Ishikawa (cell line): ENCODE measurements at regions not wholly inside any gene's neighbourhood (a gene's known extent, or its start where the extent isn't known, plus 50 kb on each side); places are given as distances from the start of the nearest gene placed in this dataset.

ENCODE experiments used
- CEBPB ChIP-seq: IDR thresholded peaks from 2 replicates; pipeline ENCODE4 v1.6.1; 2012
- CREB1 ChIP-seq: IDR thresholded peaks from 2 replicates; pipeline ENCODE4 v1.6.1; 2012; ENCODE audit warnings: low read depth
- EP300 ChIP-seq: IDR thresholded peaks from 2 replicates; pipeline ENCODE4 v1.6.1; 2012; ENCODE audit warnings: borderline replicate concordance
- NFIC ChIP-seq: IDR thresholded peaks from 2 replicates; pipeline ENCODE4 v1.6.1; 2012
- RAD21 ChIP-seq: IDR thresholded peaks from 2 replicates; pipeline ENCODE4 v1.6.1; 2012; ENCODE audit warnings: low read depth
- REST ChIP-seq: IDR thresholded peaks from 2 replicates; pipeline ENCODE4 v1.6.1; 2012; ENCODE audit warnings: low read depth, mild to moderate bottlenecking
- TEAD4 ChIP-seq: IDR thresholded peaks from 2 replicates; pipeline ENCODE4 v1.6.1; 2012
- YY1 ChIP-seq: IDR thresholded peaks from 2 replicates; pipeline ENCODE4 v1.6.1; 2012; ENCODE audit warnings: low read depth
- TF ChIP-seq, protein P1 (sequence below): IDR thresholded peaks from 2 replicates; pipeline ENCODE4 v1.6.1; 2012

DNA sequence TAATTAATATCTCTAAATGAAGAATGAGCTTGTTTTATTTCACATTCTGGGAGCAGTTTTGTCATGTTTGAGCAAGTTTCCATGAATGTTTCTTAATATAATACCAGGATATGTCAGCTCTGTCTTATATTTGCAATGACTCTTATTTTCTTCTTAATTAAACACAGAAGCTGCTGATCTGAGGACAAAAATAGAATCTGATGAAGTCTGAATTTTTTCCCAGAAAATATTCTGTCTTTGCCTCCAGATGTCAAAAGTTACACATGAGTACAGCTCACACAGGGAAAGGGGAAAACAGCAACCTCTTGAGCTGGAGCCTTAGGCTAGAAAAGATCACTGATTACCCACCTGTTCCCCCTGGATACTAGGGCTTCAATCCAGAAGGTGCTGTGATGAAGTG is 606.6 kb upstream of the SYT4 start:
- TF ChIP-seq RAD21 (no peak), EP300 (no peak), CREB1 (no peak), REST (no peak), CEBPB (no peak), YY1 (no peak), NFIC (no peak), TEAD4 (no peak)
- TF ChIP-seq, protein P1, sequence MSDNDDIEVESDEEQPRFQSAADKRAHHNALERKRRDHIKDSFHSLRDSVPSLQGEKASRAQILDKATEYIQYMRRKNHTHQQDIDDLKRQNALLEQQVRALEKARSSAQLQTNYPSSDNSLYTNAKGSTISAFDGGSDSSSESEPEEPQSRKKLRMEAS: no peak
